K562 (cell line): ENCODE measurements at regions not wholly inside any gene's neighbourhood (a gene's known extent, or its start where the extent isn't known, plus 50 kb on each side); places are given as distances from the start of the nearest gene placed in this dataset.

Source experiments
- ATAC-seq: fragments of 200-7000 bp; cut with Tn5 transposase; 3 replicates; pipeline ENCODE4 v1.9.1; 2020; ENCODE audit warnings: moderate library complexity
- BruUV-seq: library from RNA; stranded (reverse); fragments of 400-500 nt; replicated peaks from 2 replicates; lab custom pipeline; 2021; lab: Mats Ljungman, UMichigan
- CTCF ChIA-PET: fragments of 300-600 bp; formaldehyde crosslinking; extraction: SDS; loops from one replicate; lab custom pipeline; 2021; ENCODE audit warnings: low intra/inter-chr PET ratio; lab: Yijun Ruan, JAX
- POLR2A ChIA-PET: fragments of 300-600, 350-650 bp; sonication (Branson Sonifier 250); formaldehyde crosslinking; extraction: SDS; loops from one replicate; lab custom pipeline; 2021; ENCODE audit warnings: antibody characterized with exemption, inconsistent platforms; lab: Yijun Ruan, JAX
- DNase-seq, 4 experiments: peaks; one replicate each; pipeline versions ENCODE4 v3.0.0 to v3.0.0-alpha.2; 2011 to 2018; ENCODE audit warnings: low spot score in 3 of 4, mixed read lengths in 3 of 4; ENCODE audit errors: extremely low read depth in 1 of 4
- FAIRE-seq: peaks from 2 replicates; lab custom pipeline; 2011; peaks lifted over from hg19 to GRCh38; lab: Jason Lieb, UNC
- H2AFZ ChIP-seq: 2 replicates; pipeline ENCODE4 v1.6.0; 2011; ENCODE audit warnings: low read depth, low read length, control low read depth, inconsistent platforms
- H3K27ac ChIP-seq: fragments of 200-600 bp; 3 replicates; pipeline ENCODE4 v1.8.0; 2011; ENCODE audit warnings: low read depth, mild to moderate bottlenecking, control low read depth, inconsistent platforms, low read length, moderate library complexity, mixed read lengths; ENCODE audit errors: extremely low read depth
- H3K27me3 ChIP-seq, 2 experiments: fragments of 300-600 bp in 1 of 2; 2 replicates in 1 of 2; 3 replicates in 1 of 2; pipeline versions ENCODE4 v1.6.0 to v1.8.0; 2011; ENCODE audit warnings: inconsistent platforms in 2 of 2, low read length in 2 of 2, mild to moderate bottlenecking in 1 of 2, mixed read lengths in 1 of 2, moderate library complexity in 1 of 2; ENCODE audit not compliant: control insufficient read depth in 2 of 2, insufficient read depth in 2 of 2
- H3K36me3 ChIP-seq: fragments of 300-600 bp; 3 replicates; pipeline ENCODE4 v1.8.0; 2011; ENCODE audit warnings: mild to moderate bottlenecking, low read length, inconsistent platforms; ENCODE audit not compliant: control insufficient read depth, insufficient read depth
- H3K4me1 ChIP-seq, 2 experiments: fragments of 200-600 bp in 1 of 2; replicated peaks in 1 of 2; 2 replicates in 1 of 2; 3 replicates in 1 of 2; pipeline versions ENCODE4 v1.5.1 to v1.8.0; 2011; ENCODE audit warnings: inconsistent platforms in 2 of 2, low read length in 2 of 2, mild to moderate bottlenecking in 1 of 2, mixed read lengths in 1 of 2, moderate library complexity in 1 of 2; ENCODE audit not compliant: control insufficient read depth in 2 of 2, insufficient read depth in 2 of 2
- H3K4me2 ChIP-seq: 2 replicates; pipeline ENCODE4 v1.6.1; 2011; ENCODE audit warnings: low read length, control low read depth, inconsistent platforms, mixed read lengths; ENCODE audit not compliant: insufficient read depth
- H3K4me3 ChIP-seq: fragments of 200-600 bp; sonication (generic), shearing (Covaris generic); 2 replicates; pipeline ENCODE4 v1.5.1; 2016; ENCODE audit warnings: control low read depth, inconsistent platforms
- H3K79me2 ChIP-seq: fragments of 200-600 bp; 3 replicates; pipeline ENCODE4 v1.8.0; 2011; ENCODE audit warnings: low read length, inconsistent platforms; ENCODE audit not compliant: control insufficient read depth, insufficient read depth
- H3K9ac ChIP-seq, 2 experiments: 2 replicates each; pipeline versions ENCODE4 v1.6.0 to v1.6.1; 2011; ENCODE audit warnings: low read depth in 2 of 2, low read length in 2 of 2, control low read depth in 1 of 2, inconsistent platforms in 1 of 2, mild to moderate bottlenecking in 1 of 2, mixed read lengths in 1 of 2; ENCODE audit not compliant: insufficient read depth in 1 of 2
- H3K9me1 ChIP-seq: one replicate; pipeline ENCODE4 v1.6.0; 2011; ENCODE audit warnings: inconsistent platforms, mild to moderate bottlenecking, low read length, moderate library complexity; ENCODE audit not compliant: control insufficient read depth, insufficient read depth
- H3K9me3 ChIP-seq: replicated peaks from 2 replicates; pipeline ENCODE4 v1.5.1; 2011; ENCODE audit warnings: low read depth, low read length, inconsistent platforms; ENCODE audit not compliant: control insufficient read depth, insufficient read depth
- H4K20me1 ChIP-seq: replicated peaks from 2 replicates; pipeline ENCODE4 v1.6.1; 2011; ENCODE audit warnings: low read length, inconsistent platforms, mixed read lengths; ENCODE audit not compliant: control insufficient read depth, insufficient read depth
- BCL6 ChIP-seq: fragments of 250-450 bp; sonication (Bioruptor Pico); IDR thresholded peaks from 2 replicates; pipeline ENCODE4 v1.4.0; 2020
- CBFA2T2 ChIP-seq: fragments of 450-650 bp; conservative IDR thresholded peaks from 2 replicates; pipeline ENCODE4 v1.6.1; 2017; ENCODE audit warnings: mild to moderate bottlenecking
- IRF9 ChIP-seq: fragments of 450-650 bp; IDR thresholded peaks from 2 replicates; pipeline ENCODE4 v1.6.1; 2016; ENCODE audit warnings: missing biosample characterization, missing genetic modification characterization
- KLF13 ChIP-seq: fragments of 450-650 bp; IDR thresholded peaks from 2 replicates; pipeline ENCODE4 v1.6.1; 2016; ENCODE audit warnings: missing genetic modification characterization, low read depth, mild to moderate bottlenecking, missing compliant biosample characterization, moderate library complexity, borderline replicate concordance
- MTA3 ChIP-seq: fragments of 450-650 bp; formaldehyde crosslinking; IDR thresholded peaks from 2 replicates; pipeline ENCODE4 v1.6.1; 2017; ENCODE audit warnings: mild to moderate bottlenecking, borderline replicate concordance
- MYNN ChIP-seq, 2 experiments: sonication (generic); formaldehyde crosslinking in 1 of 2; IDR thresholded peaks; 2 replicates each; pipeline versions ENCODE4 v1.5.0 to v1.6.1; 2016 to 2020; ENCODE audit warnings: antibody characterized with exemption in 1 of 2, missing genetic modification reagents in 1 of 2
- NCOA2 ChIP-seq, 2 experiments: fragments of 450-650 bp; IDR thresholded peaks; 2 replicates each; pipeline ENCODE4 v1.6.1; 2018; ENCODE audit warnings: mild to moderate bottlenecking in 2 of 2, moderate library complexity in 1 of 2; ENCODE audit not compliant: partially characterized antibody in 2 of 2
- SETDB1 ChIP-seq: IDR thresholded peaks from one replicate; pipeline ENCODE4 v1.6.1; 2012; ENCODE audit warnings: low read length, control low read depth, inconsistent platforms
- SRSF7 ChIP-seq: fragments of 200-400 bp; formaldehyde crosslinking; optimal IDR thresholded peaks from 2 replicates; pipeline ENCODE3; 2017; ENCODE audit warnings: mild to moderate bottlenecking, low read depth, low read length
- STAT6 ChIP-seq: sonication (generic); formaldehyde crosslinking; IDR thresholded peaks from 2 replicates; pipeline ENCODE4 v1.8.1; 2023; ENCODE audit warnings: mild to moderate bottlenecking, missing genetic modification reagents
- ZBTB43 ChIP-seq: sonication (generic); formaldehyde crosslinking; IDR thresholded peaks from 2 replicates; pipeline ENCODE4 v1.8.0; 2023; ENCODE audit warnings: mild to moderate bottlenecking, missing genetic modification reagents
- ZNF174 ChIP-seq: fragments of 250-450 bp; sonication (Bioruptor Pico); IDR thresholded peaks from 2 replicates; pipeline ENCODE4 v1.4.0; 2020; ENCODE audit warnings: mild to moderate bottlenecking
- ZNF253 ChIP-seq: fragments of 250-450 bp; sonication (Bioruptor Pico); conservative IDR thresholded peaks from 2 replicates; pipeline ENCODE4 v1.6.1; 2021; ENCODE audit warnings: mild to moderate bottlenecking
- ZNF280A ChIP-seq: fragments of 450-650 bp; IDR thresholded peaks from 2 replicates; pipeline ENCODE4 v1.6.1; 2018; ENCODE audit warnings: mild to moderate bottlenecking, low read depth; ENCODE audit not compliant: partially characterized antibody
- ZNF695 ChIP-seq: fragments of 450-650 bp; formaldehyde crosslinking; IDR thresholded peaks from 2 replicates; pipeline ENCODE4 v1.4.0; 2020; ENCODE audit warnings: mild to moderate bottlenecking, moderate library complexity
- WGBS: fragments of 100-300 bp; shearing (Covaris generic); methylation state at CpG from one replicate; pipeline ENCODE4 v1.1.6; 2016; ENCODE audit warnings: low coverage, mixed read lengths; ENCODE audit not compliant: insufficient coverage; ENCODE audit errors: missing lambda C conversion rate; 5-methylcytosine and 5-hydroxymethylcytosine counted together
- in situ Hi-C: fragments of 300-500 bp; cut with MboI; formaldehyde crosslinking; loops from 4 replicates; pipeline ENCODE4 v1.15.0; 2018; ENCODE audit warnings: inconsistent platforms, mixed read lengths
- intact Hi-C: fragments of 100-400 bp; cut with micrococcal nuclease; formaldehyde crosslinking; loops from 2 replicates; pipeline ENCODE4 v1.14.2; 2022

- WGBS, result 0% methylated on average over 3 of the region's 3 CpGs
- POLR2A ChIA-PET, result interaction anchor here (0.6 kb wide), 1 partner anchor 1221 kb away, joined by 3 read pairs; no protein-coding TSS in a partner anchor
- CTCF ChIA-PET, result no interaction called here
Measured at GRCh38 chr11:28505232-28505631, 397.0 kb downstream of the METTL15 start.

More at GRCh38 chr11:28505232-28505631, 397.0 kb downstream of the METTL15 start:
- intact Hi-C loops, result no loop called here
- FAIRE-seq (no peak), ATAC-seq (no peak)
- in situ Hi-C loops, result no loop called here
- no peak overlapping the region for H2AFZ ChIP-seq
- no peak for TF ChIP-seq ZNF253
- no peak for TF ChIP-seq KLF13
- no peak for TF ChIP-seq BCL6 (CRISPR knock-in tag)
- TF ChIP-seq CBFA2T2, result no peak
- no peak for TF ChIP-seq ZNF695
- TF ChIP-seq ZNF280A, result no peak
- TF ChIP-seq SETDB1, result no peak
- no peak for TF ChIP-seq ZBTB43 (CRISPR knock-in tag)
- no peak for TF ChIP-seq ZNF174 (CRISPR knock-in tag)
- no peak for TF ChIP-seq MYNN (IDR thresholded peaks at IDR 0.05)
- no peak for TF ChIP-seq MYNN (CRISPR knock-in tag; IDR thresholded peaks at IDR 0.05)
- TF ChIP-seq IRF9 (tag), result no peak
- TF ChIP-seq STAT6 (CRISPR knock-in tag), result no peak
- no peak for TF ChIP-seq SRSF7
- no peak for TF ChIP-seq MTA3
- TF ChIP-seq NCOA2 (IDR thresholded peaks at IDR 0.05; ENCODE audit: partially characterized antibody in 2 of 2), result no peak
- TF ChIP-seq, all 486 proteins: peak for 0
- H3K9me3 ChIP-seq, result no peaks in the 10 kb centered on the region
- H3K36me3 ChIP-seq, result no peaks in the 10 kb centered on the region
- DNase-seq, result no peak
- H3K4me2 ChIP-seq, result no peak overlapping the region
- H3K27ac ChIP-seq, result no peak overlapping the region
- no peaks in the 10 kb centered on the region for H3K27me3 ChIP-seq
- H4K20me1 ChIP-seq, result no peaks in the 10 kb centered on the region
- no TSS peak for BruUV-seq
- no peak overlapping the region for H3K4me3 ChIP-seq
- no peaks in the 10 kb centered on the region for H3K79me2 ChIP-seq
- H3K4me1 ChIP-seq, result no peaks in the 10 kb centered on the region
- no peaks in the 10 kb centered on the region for H3K9me1 ChIP-seq
- H3K9ac ChIP-seq, result no peak overlapping the region
